ENCODE measurements at regions not wholly inside any gene's neighbourhood (a gene's known extent, or its start where the extent isn't known, plus 50 kb on each side); places are given as distances from the start of the nearest gene placed in this dataset.
"Not testable (repeated sequence)": the region's sequence is repeated elsewhere in the genome, so short reads cannot be mapped to it uniquely, and the experiment has no call there.

- ChIA-PET CTCF (interaction anchor here (1.5 kb wide), 1 partner anchor 10 kb away, joined by 4 read pairs; no protein-coding TSS in a partner anchor), POLR2A (no interaction called here)
- no peaks in the 10 kb centered on the region for H3K36me3 Mint-ChIP-seq (ENCODE audit: low read depth)
- peaks cover 3% of the 10 kb centered on the region for H3K9me3 Mint-ChIP-seq
- no peak overlapping the region for H3K4me3 Mint-ChIP-seq
- H3K27ac Mint-ChIP-seq: no peak overlapping the region
- DNase-seq: no peak
- no peaks in the 10 kb centered on the region for H3K27me3 Mint-ChIP-seq
- no peaks in the 10 kb centered on the region for H3K4me1 Mint-ChIP-seq
Observed at GRCh38 chr11:81819462-81819861, 914.2 kb downstream of the FAM181B start.

GRCh38 chr11:81804858-81805257 is 928.8 kb downstream of the FAM181B start:
- no peak overlapping the region for H3K27ac Mint-ChIP-seq

GRCh38 chr11:81802591-81802990 is 931.1 kb downstream of the FAM181B start:
- ChIA-PET CTCF (no interaction called here), POLR2A (no interaction called here)

More at GRCh38 chr11:81804858-81805257, 928.8 kb downstream of the FAM181B start:
- Mint-ChIP-seq H3K9me3 (no peaks in the 10 kb centered on the region), H3K4me3 (no peak overlapping the region), H3K27me3 (no peaks in the 10 kb centered on the region), H3K4me1 (no peaks in the 10 kb centered on the region), H3K36me3 (ENCODE audit: low read depth) (no peaks in the 10 kb centered on the region)
- CTCF ChIA-PET: no interaction called here
- DNase-seq: no peak
- POLR2A ChIA-PET: no interaction called here

GRCh38 chr11:81792416-81792815 is 941.2 kb downstream of the FAM181B start:
- H3K36me3 Mint-ChIP-seq (ENCODE audit: low read depth): no peaks in the 10 kb centered on the region
- ChIA-PET CTCF (no interaction called here), POLR2A (no interaction called here)
- H3K27ac Mint-ChIP-seq: no peak overlapping the region
- H3K27me3 Mint-ChIP-seq: no peaks in the 10 kb centered on the region
- H3K9me3 Mint-ChIP-seq: peaks cover 3% of the 10 kb centered on the region
- H3K4me1 Mint-ChIP-seq: peaks cover 11% of the 10 kb centered on the region
- no peak overlapping the region for H3K4me3 Mint-ChIP-seq
- no peak for DNase-seq

More at GRCh38 chr11:81802591-81802990, 931.1 kb downstream of the FAM181B start:
- Mint-ChIP-seq H3K27ac (no peak overlapping the region), H3K9me3 (no peaks in the 10 kb centered on the region), H3K4me3 (no peak overlapping the region), H3K4me1 (no peaks in the 10 kb centered on the region), H3K27me3 (no peaks in the 10 kb centered on the region), H3K36me3 (ENCODE audit: low read depth) (no peaks in the 10 kb centered on the region)
- DNase-seq: no peak

GRCh38 chr11:81787584-81788049 is 946.0 kb downstream of the FAM181B start:
- Mint-ChIP-seq H3K27ac (no peak overlapping the region), H3K4me3 (no peak overlapping the region), H3K27me3 (no peaks in the 10 kb centered on the region), H3K9me3 (no peaks in the 10 kb centered on the region), H3K4me1 (peaks cover 11% of the 10 kb centered on the region), H3K36me3 (ENCODE audit: low read depth) (no peaks in the 10 kb centered on the region)
- ChIA-PET CTCF (interaction anchor here (1.0 kb wide), 1 partner anchor 33 kb away, joined by 3 read pairs; no protein-coding TSS in a partner anchor), POLR2A (no interaction called here)
- DNase-seq: peak; percentile 46

- POLR2A ChIA-PET: no interaction called here
- H3K27me3 Mint-ChIP-seq: peaks cover 6% of the 10 kb centered on the region
- no peaks in the 10 kb centered on the region for H3K36me3 Mint-ChIP-seq (ENCODE audit: low read depth)
- H3K27ac Mint-ChIP-seq: no peak overlapping the region
- no peaks in the 10 kb centered on the region for H3K4me1 Mint-ChIP-seq
- CTCF ChIA-PET: no interaction called here
- no peak for DNase-seq
- H3K4me3 Mint-ChIP-seq: no peak overlapping the region
- H3K9me3 Mint-ChIP-seq: no peaks in the 10 kb centered on the region
Observed at GRCh38 chr11:81772166-81772565, 961.5 kb downstream of the FAM181B start.

- H3K27me3 Mint-ChIP-seq; H3K9me3 Mint-ChIP-seq; H3K36me3 Mint-ChIP-seq (ENCODE audit: low read depth); DNase-seq; CTCF ChIA-PET; POLR2A ChIA-PET; H3K4me1 Mint-ChIP-seq; H3K27ac Mint-ChIP-seq; H3K4me3 Mint-ChIP-seq: not testable (repeated sequence)
Observed at GRCh38 chr11:81769906-81770305, 963.8 kb downstream of the FAM181B start.

GRCh38 chr11:81756864-81757595 is 976.6 kb downstream of the FAM181B start:
- DNase-seq: no peak
- H3K9me3 Mint-ChIP-seq: no peaks in the 10 kb centered on the region
- POLR2A ChIA-PET: no interaction called here
- CTCF ChIA-PET: no interaction called here
- H3K36me3 Mint-ChIP-seq (ENCODE audit: low read depth): no peaks in the 10 kb centered on the region
- peaks cover 8% of the 10 kb centered on the region for H3K27me3 Mint-ChIP-seq
- H3K4me1 Mint-ChIP-seq: no peaks in the 10 kb centered on the region
- H3K27ac Mint-ChIP-seq: no peak overlapping the region
- no peak overlapping the region for H3K4me3 Mint-ChIP-seq

- ChIA-PET POLR2A (no interaction called here), CTCF (no interaction called here)
- no peaks in the 10 kb centered on the region for H3K4me1 Mint-ChIP-seq
- H3K9me3 Mint-ChIP-seq: no peaks in the 10 kb centered on the region
- no peak for DNase-seq
- H3K27me3 Mint-ChIP-seq: peaks cover 6% of the 10 kb centered on the region
- no peaks in the 10 kb centered on the region for H3K36me3 Mint-ChIP-seq (ENCODE audit: low read depth)
- H3K27ac Mint-ChIP-seq: no peak overlapping the region
- H3K4me3 Mint-ChIP-seq: no peak overlapping the region
Observed at GRCh38 chr11:81749245-81749644, 984.4 kb downstream of the FAM181B start.

GRCh38 chr11:81744336-81745116 is 989.1 kb downstream of the FAM181B start:
- DNase-seq: no peak
- Mint-ChIP-seq H3K4me3 (no peak overlapping the region), H3K36me3 (ENCODE audit: low read depth) (no peaks in the 10 kb centered on the region), H3K9me3 (no peaks in the 10 kb centered on the region), H3K4me1 (no peaks in the 10 kb centered on the region), H3K27me3 (peaks cover 6% of the 10 kb centered on the region), H3K27ac (no peak overlapping the region)
- CTCF ChIA-PET: no interaction called here
- POLR2A ChIA-PET: no interaction called here

GRCh38 chr11:81725701-81726100 is 1008.0 kb downstream of the FAM181B start:
- Mint-ChIP-seq H3K9me3 (peaks cover 8% of the 10 kb centered on the region), H3K27ac (no peak overlapping the region), H3K4me1 (no peaks in the 10 kb centered on the region), H3K36me3 (ENCODE audit: low read depth) (no peaks in the 10 kb centered on the region), H3K27me3 (no peaks in the 10 kb centered on the region), H3K4me3 (no peak overlapping the region)
- POLR2A ChIA-PET: no interaction called here
- DNase-seq: no peak
- CTCF ChIA-PET: no interaction called here

GRCh38 chr11:81717695-81718094 is 1016.0 kb downstream of the FAM181B start:
- no peak overlapping the region for H3K4me3 Mint-ChIP-seq
- no peaks in the 10 kb centered on the region for H3K4me1 Mint-ChIP-seq
- H3K27me3 Mint-ChIP-seq: no peaks in the 10 kb centered on the region
- no peaks in the 10 kb centered on the region for H3K9me3 Mint-ChIP-seq
- no peak overlapping the region for H3K27ac Mint-ChIP-seq
- no peaks in the 10 kb centered on the region for H3K36me3 Mint-ChIP-seq (ENCODE audit: low read depth)
- ChIA-PET POLR2A (no interaction called here), CTCF (no interaction called here)
- DNase-seq: no peak

- H3K36me3 Mint-ChIP-seq (ENCODE audit: low read depth): no peaks in the 10 kb centered on the region
- no peak overlapping the region for H3K27ac Mint-ChIP-seq
- H3K27me3 Mint-ChIP-seq: no peaks in the 10 kb centered on the region
- ChIA-PET CTCF (interaction anchor here (0.6 kb wide), 1 partner anchor 534 kb away, joined by 4 read pairs; no protein-coding TSS in a partner anchor), POLR2A (no interaction called here)
- H3K4me1 Mint-ChIP-seq: no peaks in the 10 kb centered on the region
- no peak for DNase-seq
- H3K9me3 Mint-ChIP-seq: no peaks in the 10 kb centered on the region
- no peak overlapping the region for H3K4me3 Mint-ChIP-seq
Observed at GRCh38 chr11:81707881-81708280, 1025.8 kb downstream of the FAM181B start.

All from activated CD4-positive, alpha-beta T cell treated with anti-CD3 and anti-CD28 coated beads, Interleukin-2, amount 10 ng/mL, durations not matched to agents 7 days and 5 days (primary cell).